Gastroesophageal sphincter (tissue), 4 donors: ENCODE measurements at regions not wholly inside any gene's neighbourhood (a gene's known extent, or its start where the extent isn't known, plus 50 kb on each side); places are given as distances from the start of the nearest gene placed in this dataset.
"Not testable (repeated sequence)": the region's sequence is repeated elsewhere in the genome, so short reads cannot be mapped to it uniquely, and the experiment has no call there.

ENCODE experiments used
- ATAC-seq: fragments of 150-250 bp; one replicate; pipeline ENCODE4 v1.9.1; 2016; ENCODE audit warnings: mild to moderate bottlenecking, moderate library complexity
- H3K27ac ChIP-seq, 4 donors: fragments of 200-600 bp; sonication (generic) in 3 of 4; 1 replicate in 3 of 4; 2 replicates in 1 of 4; pipeline ENCODE4 v1.5.1; 2016 to 2019
- H3K27me3 ChIP-seq: fragments of 200-600 bp; sonication (generic); one replicate; pipeline ENCODE4 v1.5.1; 2019
- H3K36me3 ChIP-seq, 2 donors: fragments of 200-600 bp; sonication (generic); one replicate each; pipeline ENCODE4 v1.5.1; 2019; ENCODE audit warnings: control low read depth in 1 of 2
- H3K4me1 ChIP-seq, 3 donors: fragments of 200-600 bp; sonication (generic); 1 replicate in 2 of 3; 2 replicates in 1 of 3; pipeline ENCODE4 v1.5.1; 2016 to 2019; ENCODE audit warnings: control low read depth in 2 of 3
- H3K4me3 ChIP-seq, 2 donors: fragments of 200-600 bp; sonication (generic); one replicate each; pipeline ENCODE4 v1.5.1; 2019; ENCODE audit warnings: mild to moderate bottlenecking in 1 of 2, moderate library complexity in 1 of 2
- H3K9me3 ChIP-seq, 3 donors: fragments of 200-600 bp; sonication (generic); one replicate each; pipeline ENCODE4 v1.5.1; 2017 to 2019; ENCODE audit warnings: control low read depth in 2 of 3
- EP300 ChIP-seq: sonication (generic); formaldehyde crosslinking; IDR thresholded peaks from one replicate; pipeline ENCODE4 v1.6.1; 2017; ENCODE audit warnings: antibody characterized with exemption, mild to moderate bottlenecking
- POLR2A ChIP-seq, 2 donors: fragments of 450-650 bp; IDR thresholded peaks; one replicate each; pipeline ENCODE4 v1.6.1; 2017; ENCODE audit warnings: antibody characterized with exemption in 2 of 2, mild to moderate bottlenecking in 2 of 2, moderate library complexity in 1 of 2
- POLR2AphosphoS5 ChIP-seq: sonication (generic); formaldehyde crosslinking; IDR thresholded peaks from one replicate; pipeline ENCODE4 v1.6.1; 2017; ENCODE audit warnings: antibody characterized with exemption
- WGBS, 2 donors: methylation state at CpG; one replicate each; pipeline ENCODE4 v1.1.5; 2018; ENCODE audit warnings: low coverage in 1 of 2; 5-methylcytosine and 5-hydroxymethylcytosine counted together
- TF ChIP-seq, protein P1 (sequence below), 4 experiments: fragments of 200-600 bp in 2 of 4; fragments of 450-650 bp in 2 of 4; sonication (generic) in 1 of 4; IDR thresholded peaks; one replicate each; pipeline ENCODE4 v1.5.1; 2017 to 2019; ENCODE audit warnings: antibody characterized with exemption in 4 of 4, mild to moderate bottlenecking in 2 of 4, moderate library complexity in 2 of 4

DNA sequence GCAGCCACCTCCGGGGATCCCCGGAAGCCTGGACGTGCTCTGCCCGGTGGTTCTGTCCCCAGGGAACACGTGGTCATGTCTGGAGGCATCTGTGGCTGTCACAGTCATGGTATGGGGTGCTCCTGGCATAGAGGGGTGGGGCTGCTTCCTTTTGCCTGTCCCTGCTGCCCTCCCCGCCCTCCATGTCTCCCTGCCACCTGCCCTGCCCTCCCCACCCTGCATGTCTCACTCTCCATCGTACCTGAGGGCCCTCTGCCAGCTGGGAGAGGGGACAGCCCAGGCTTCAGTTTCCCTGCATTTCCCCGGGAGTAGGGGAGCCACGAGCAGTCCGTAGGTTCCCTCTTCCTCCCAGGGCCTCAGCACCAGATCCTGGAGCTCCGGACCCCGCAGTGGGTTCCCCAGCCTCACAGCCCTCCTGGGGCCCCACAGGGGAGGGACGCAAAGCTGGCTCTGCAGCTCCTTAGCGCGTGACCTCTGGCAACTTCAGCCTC, 90.0 kb upstream of the CTDP1 start:
- WGBS, 2 donors, result 22 to 45% methylated on average over 2 to 9 of the region's 15 CpGs
- H3K4me1 ChIP-seq, result peaks cover 0 to 34% (median 19%) of the 10 kb centered on the region in 3 donors
- peak overlapping the region in 3 of 4 donors; percentile 65 to 73 (median 71) for H3K27ac ChIP-seq
- no peak for ATAC-seq
- H3K36me3 ChIP-seq, result no peaks in the 10 kb centered on the region
- peaks cover 16% of the 10 kb centered on the region for H3K27me3 ChIP-seq
- no peak for TF ChIP-seq POLR2A (IDR thresholded peaks at IDR 0.05)
- TF ChIP-seq EP300, result no peak
- TF ChIP-seq POLR2AphosphoS5, result no peak
- TF ChIP-seq, protein P1, sequence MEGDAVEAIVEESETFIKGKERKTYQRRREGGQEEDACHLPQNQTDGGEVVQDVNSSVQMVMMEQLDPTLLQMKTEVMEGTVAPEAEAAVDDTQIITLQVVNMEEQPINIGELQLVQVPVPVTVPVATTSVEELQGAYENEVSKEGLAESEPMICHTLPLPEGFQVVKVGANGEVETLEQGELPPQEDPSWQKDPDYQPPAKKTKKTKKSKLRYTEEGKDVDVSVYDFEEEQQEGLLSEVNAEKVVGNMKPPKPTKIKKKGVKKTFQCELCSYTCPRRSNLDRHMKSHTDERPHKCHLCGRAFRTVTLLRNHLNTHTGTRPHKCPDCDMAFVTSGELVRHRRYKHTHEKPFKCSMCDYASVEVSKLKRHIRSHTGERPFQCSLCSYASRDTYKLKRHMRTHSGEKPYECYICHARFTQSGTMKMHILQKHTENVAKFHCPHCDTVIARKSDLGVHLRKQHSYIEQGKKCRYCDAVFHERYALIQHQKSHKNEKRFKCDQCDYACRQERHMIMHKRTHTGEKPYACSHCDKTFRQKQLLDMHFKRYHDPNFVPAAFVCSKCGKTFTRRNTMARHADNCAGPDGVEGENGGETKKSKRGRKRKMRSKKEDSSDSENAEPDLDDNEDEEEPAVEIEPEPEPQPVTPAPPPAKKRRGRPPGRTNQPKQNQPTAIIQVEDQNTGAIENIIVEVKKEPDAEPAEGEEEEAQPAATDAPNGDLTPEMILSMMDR (IDR thresholded peaks at IDR 0.05), result no peak
- peaks cover 0 to 8% (median 0%) of the 10 kb centered on the region in 3 donors for H3K9me3 ChIP-seq
- peak overlapping the region in 1 of 2 donors; percentile 6 for H3K4me3 ChIP-seq

DNA sequence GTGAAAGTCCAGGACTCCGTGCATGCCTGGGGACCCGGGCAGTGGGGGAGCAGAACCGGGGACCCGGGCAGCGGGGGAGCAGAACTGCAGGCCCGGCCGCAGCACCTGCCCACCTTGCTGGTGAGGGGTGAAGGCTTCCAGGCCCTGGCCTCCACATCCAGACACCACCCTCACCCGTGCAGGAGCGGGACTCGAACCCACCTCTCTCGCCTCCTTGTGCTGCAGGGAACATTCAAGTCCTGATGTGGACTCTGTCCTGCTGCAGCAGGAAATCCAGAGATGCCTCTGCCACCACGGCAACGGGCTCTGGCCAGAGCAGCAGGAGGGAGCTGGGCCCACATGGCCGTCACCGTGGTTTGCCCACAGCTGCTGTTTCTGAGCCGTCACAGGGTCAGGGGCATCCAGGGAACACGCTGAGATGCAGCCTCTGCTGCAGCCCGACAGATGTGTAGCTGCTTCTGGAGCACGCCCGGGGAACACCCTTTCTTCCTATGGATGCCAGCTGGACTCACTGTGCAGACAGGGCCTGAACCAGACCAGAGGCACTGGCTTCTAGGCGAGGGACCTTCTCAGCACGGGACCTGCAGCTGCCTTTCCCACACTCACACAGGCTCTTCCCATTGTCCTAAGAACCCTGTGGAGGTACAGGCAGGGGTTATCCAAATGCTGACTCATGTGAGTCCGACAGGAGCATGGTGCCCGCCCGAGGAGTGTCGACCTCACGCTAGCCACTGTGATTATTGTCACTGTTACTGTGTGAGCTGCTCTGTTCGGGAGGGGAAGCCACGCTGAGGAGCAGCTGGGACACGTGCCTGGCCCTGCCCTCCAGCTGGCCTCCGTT, 89.2 kb upstream of the CTDP1 start:
- TF ChIP-seq, protein P1 (IDR thresholded peaks at IDR 0.05), result no peak
- no peak for TF ChIP-seq POLR2AphosphoS5
- no peak for TF ChIP-seq POLR2A (IDR thresholded peaks at IDR 0.05)
- TF ChIP-seq EP300, result no peak
- ATAC-seq, result no peak
- Histone ChIP-seq H3K36me3 (no peaks in the 10 kb centered on the region), H3K4me3 (no peak overlapping the region), H3K27ac (no peak overlapping the region), H3K27me3 (peaks cover 16% of the 10 kb centered on the region), H3K4me1 (peaks cover 0 to 34% (median 19%) of the 10 kb centered on the region in 3 donors), H3K9me3 (peaks cover 0 to 8% (median 0%) of the 10 kb centered on the region in 3 donors)
- WGBS, 2 donors, result 86 to 100% methylated on average over 4 to 5 of the region's 31 CpGs

DNA sequence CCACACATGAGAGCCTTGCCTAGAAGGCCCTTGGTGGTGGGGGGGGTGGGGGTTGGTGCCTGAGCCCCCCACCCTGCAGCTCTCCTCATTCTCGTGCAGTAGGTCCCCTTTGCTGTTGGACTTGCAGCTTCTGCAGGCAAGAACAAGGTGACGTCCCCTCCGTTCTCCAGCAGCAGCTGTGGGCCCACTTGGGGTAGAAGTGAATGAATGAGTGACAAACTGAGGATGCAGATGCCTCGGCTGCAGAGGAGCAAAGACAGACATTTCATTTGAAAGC, 88.6 kb upstream of the CTDP1 start:
- Histone ChIP-seq H3K4me3 (no peak overlapping the region), H3K27ac (no peak overlapping the region), H3K4me1 (peaks cover 0 to 34% (median 19%) of the 10 kb centered on the region in 3 donors), H3K36me3 (no peaks in the 10 kb centered on the region), H3K9me3 (peaks cover 0 to 8% (median 0%) of the 10 kb centered on the region in 3 donors), H3K27me3 (peaks cover 19% of the 10 kb centered on the region)
- TF ChIP-seq, protein P1 (IDR thresholded peaks at IDR 0.05), result no peak
- no peak for TF ChIP-seq POLR2A (IDR thresholded peaks at IDR 0.05)
- no peak for TF ChIP-seq EP300
- TF ChIP-seq POLR2AphosphoS5, result no peak
- ATAC-seq, result no peak
- no CpG with 5 or more reads among the region's 4 CpGs for WGBS, 2 donors

DNA sequence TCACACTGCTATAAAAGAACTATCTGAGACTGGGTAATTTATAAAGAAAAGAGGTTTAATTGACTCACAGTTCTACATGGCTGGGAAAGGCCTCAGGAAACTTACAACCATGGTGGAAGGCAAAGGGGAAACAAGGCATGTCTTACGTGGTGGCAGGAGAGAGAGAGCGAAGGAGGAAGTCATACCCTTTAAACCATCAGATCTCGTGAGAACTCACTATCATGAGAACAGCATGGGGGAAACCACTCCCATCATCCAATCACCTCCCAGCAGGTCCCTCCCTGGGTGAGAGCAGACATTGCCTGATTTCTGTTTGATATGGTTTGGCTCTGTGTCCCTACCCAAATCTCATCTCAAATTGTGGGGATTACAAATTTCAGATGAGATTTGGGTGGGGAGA, 86.9 kb upstream of the CTDP1 start:
- ATAC-seq, H3K4me3 ChIP-seq, H3K36me3 ChIP-seq, H3K27ac ChIP-seq, H3K9me3 ChIP-seq: not testable (repeated sequence)
- peaks cover 36% of the 10 kb centered on the region for H3K27me3 ChIP-seq
- peaks cover 0 to 28% (median 19%) of the 10 kb centered on the region in 3 donors for H3K4me1 ChIP-seq
- 69 to 79% methylated on average over 3 of the region's 3 CpGs for WGBS, 2 donors

DNA sequence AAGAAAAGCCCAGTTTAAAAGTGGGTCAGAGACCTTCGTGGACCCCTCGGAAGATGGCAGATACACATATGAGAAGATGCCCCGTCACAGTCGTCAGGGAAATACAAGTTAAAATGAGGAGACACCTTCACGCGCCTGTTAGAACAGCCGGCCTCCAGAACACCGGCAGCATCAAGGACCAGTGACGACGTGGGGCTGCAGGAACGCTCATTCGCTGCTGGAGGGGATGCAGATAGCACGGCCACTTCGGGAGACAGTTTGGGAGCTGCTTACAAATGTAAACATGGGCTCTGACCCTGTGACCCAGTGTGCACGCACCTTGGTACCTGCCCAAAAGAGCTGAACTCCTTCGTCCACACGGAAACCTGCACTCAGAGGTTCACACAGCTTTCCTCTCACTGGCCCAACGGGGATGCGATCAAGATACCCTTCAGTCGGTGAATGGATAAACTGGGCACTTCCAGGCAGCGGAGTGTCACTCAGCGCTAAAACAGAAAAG, 83.7 kb upstream of the CTDP1 start:
- Histone ChIP-seq H3K4me3 (no peak overlapping the region), H3K27me3 (peaks cover 51% of the 10 kb centered on the region), H3K36me3 (no peaks in the 10 kb centered on the region), H3K9me3 (peaks cover 0 to 8% (median 0%) of the 10 kb centered on the region in 3 donors), H3K4me1 (no peaks in the 10 kb centered on the region), H3K27ac (no peak overlapping the region)
- ATAC-seq, result no peak
- TF ChIP-seq EP300 (no peak), POLR2A (IDR thresholded peaks at IDR 0.05) (no peak), POLR2AphosphoS5 (no peak)
- TF ChIP-seq, protein P1 (IDR thresholded peaks at IDR 0.05), result no peak
- 73 to 79% methylated on average over 4 to 18 of the region's 22 CpGs for WGBS, 2 donors
